Endothelial cell of umbilical vein (primary cell): ENCODE measurements at regions not wholly inside any gene's neighbourhood (a gene's known extent, or its start where the extent isn't known, plus 50 kb on each side); places are given as distances from the start of the nearest gene placed in this dataset.

Experiments used
- BruUV-seq: library from RNA; stranded (reverse); fragments of 400-500 nt; replicated peaks from 2 replicates; lab custom pipeline; 2021; lab: Mats Ljungman, UMichigan
- CTCF ChIA-PET: fragments of 300-600, 350-600 bp; sonication (Branson Sonifier 250); formaldehyde crosslinking; loops from one replicate; lab custom pipeline; 2021; ENCODE audit warnings: antibody characterized with exemption, inconsistent platforms; lab: Charles Lee
- POLR2A ChIA-PET: fragments of 300-600, 350-600 bp; sonication (Branson Sonifier 250); formaldehyde crosslinking; loops from one replicate; lab custom pipeline; 2021; ENCODE audit warnings: antibody characterized with exemption, inconsistent platforms; lab: Charles Lee
- DNase-seq: peaks from one replicate; pipeline ENCODE4 v3.0.0-alpha.2; 2011; ENCODE audit warnings: low read depth, low spot score
- FAIRE-seq: peaks from 2 replicates; lab custom pipeline; 2011; peaks lifted over from hg19 to GRCh38; lab: Jason Lieb, UNC
- H2AFZ ChIP-seq: 2 replicates; pipeline ENCODE4 v1.6.0; 2012; ENCODE audit warnings: low read depth, low read length, control low read depth, inconsistent platforms
- H3K27ac ChIP-seq: 2 replicates; pipeline ENCODE4 v1.5.1; 2011; ENCODE audit warnings: low read depth, mild to moderate bottlenecking, control low read depth, low read length, moderate library complexity; ENCODE audit not compliant: insufficient read depth
- H3K27me3 ChIP-seq, 2 experiments: 2 replicates each; pipeline versions ENCODE4 v1.6.0 to v1.6.1; 2011; ENCODE audit warnings: low read length in 2 of 2, mixed read lengths in 1 of 2; ENCODE audit not compliant: control insufficient read depth in 2 of 2, insufficient read depth in 2 of 2
- H3K36me3 ChIP-seq, 2 experiments: 2 replicates in 1 of 2; 3 replicates in 1 of 2; pipeline ENCODE4 v1.5.1; 2011; ENCODE audit warnings: low read length in 2 of 2, mild to moderate bottlenecking in 1 of 2, moderate library complexity in 1 of 2; ENCODE audit not compliant: control insufficient read depth in 2 of 2, insufficient read depth in 2 of 2; ENCODE audit errors: extremely low read depth in 1 of 2
- H3K4me1 ChIP-seq: 3 replicates; pipeline ENCODE4 v1.5.1; 2011; ENCODE audit warnings: mild to moderate bottlenecking, low read length; ENCODE audit not compliant: control insufficient read depth, insufficient read depth; ENCODE audit errors: extremely low read depth
- H3K4me2 ChIP-seq: 2 replicates; pipeline ENCODE4 v1.6.1; 2011; ENCODE audit warnings: low read length, control low read depth, mixed read lengths; ENCODE audit not compliant: insufficient read depth
- H3K4me3 ChIP-seq, 3 experiments: fragments of 200-600 bp in 1 of 3; sonication (generic), shearing (Covaris generic) in 1 of 3; replicated peaks in 1 of 3; 2 replicates each; pipeline ENCODE4 v1.5.1; 2011 to 2016; ENCODE audit warnings: control low read depth in 3 of 3, low read length in 3 of 3, mild to moderate bottlenecking in 2 of 3, inconsistent platforms in 1 of 3, low read depth in 1 of 3, moderate library complexity in 1 of 3; ENCODE audit not compliant: insufficient read depth in 1 of 3
- H3K79me2 ChIP-seq: 2 replicates; pipeline ENCODE4 v1.6.0; 2012; ENCODE audit warnings: low read length, inconsistent platforms; ENCODE audit not compliant: control insufficient read depth, insufficient read depth
- H3K9ac ChIP-seq: replicated peaks from 2 replicates; pipeline ENCODE3; 2011; ENCODE audit warnings: low read length, control low read depth; ENCODE audit not compliant: insufficient read depth; ENCODE audit errors: extremely low read depth
- H3K9me1 ChIP-seq: replicated peaks from 3 replicates; pipeline ENCODE4 v1.6.0; 2011; ENCODE audit warnings: mild to moderate bottlenecking, low read length; ENCODE audit not compliant: control insufficient read depth, insufficient read depth; ENCODE audit errors: extremely low read depth
- H3K9me3 ChIP-seq: replicated peaks from 2 replicates; pipeline ENCODE4 v1.5.1; 2012; ENCODE audit warnings: low read length, inconsistent platforms; ENCODE audit not compliant: control insufficient read depth, insufficient read depth
- H4K20me1 ChIP-seq: replicated peaks from 2 replicates; pipeline ENCODE3; 2011; ENCODE audit warnings: mild to moderate bottlenecking, low read length; ENCODE audit not compliant: control insufficient read depth, insufficient read depth; ENCODE audit errors: extremely low read depth
- EZH2 ChIP-seq: IDR thresholded peaks from 2 replicates; pipeline ENCODE4 v1.6.1; 2012; ENCODE audit warnings: borderline replicate concordance, low read depth, mild to moderate bottlenecking, moderate library complexity, low read length, inconsistent platforms; ENCODE audit not compliant: severe bottlenecking
- FOS ChIP-seq: IDR thresholded peaks from 2 replicates; pipeline ENCODE4 v1.6.1; 2011; ENCODE audit warnings: mild to moderate bottlenecking, low read length, moderate library complexity, borderline replicate concordance; ENCODE audit not compliant: insufficient read depth
- GATA2 ChIP-seq: IDR thresholded peaks from 2 replicates; pipeline ENCODE4 v1.7.0; 2011; ENCODE audit warnings: low read depth, mild to moderate bottlenecking, moderate library complexity, mixed read lengths, low read length; ENCODE audit not compliant: insufficient read length, insufficient read depth
- JUN ChIP-seq: IDR thresholded peaks from 2 replicates; pipeline ENCODE4 v1.6.1; 2011; ENCODE audit warnings: borderline replicate concordance, low read depth; ENCODE audit not compliant: insufficient read length, insufficient read depth
- MYC ChIP-seq: IDR thresholded peaks from one replicate; pipeline ENCODE4 v1.6.1; 2011; ENCODE audit warnings: mild to moderate bottlenecking, low read depth, low read length
- POLR2A ChIP-seq: IDR thresholded peaks from 2 replicates; pipeline ENCODE4 v1.6.1; 2012; ENCODE audit warnings: low read depth, mild to moderate bottlenecking, control low read depth, low read length
- POLR2AphosphoS5 ChIP-seq: IDR thresholded peaks from 2 replicates; pipeline ENCODE4 v1.6.1; 2012; ENCODE audit warnings: low read depth, mild to moderate bottlenecking, control low read depth, low read length, moderate library complexity; ENCODE audit not compliant: insufficient read depth
- dilution Hi-C: fragments of 300-500 bp; cut with MboI; formaldehyde crosslinking; loops from one replicate; pipeline ENCODE4 v1.15.0; 2019; ENCODE audit warnings: low sequenced_read_pairs; ENCODE audit not compliant: extremely low pct_ligation_motif_present
- intact Hi-C: fragments of 100-400 bp; cut with micrococcal nuclease; formaldehyde crosslinking; loops from one replicate; pipeline ENCODE4 v1.10.0; 2022
- TF ChIP-seq, protein P1 (sequence below), 2 donors: IDR thresholded peaks; 1 replicate in 1 of 2; 2 replicates in 1 of 2; pipeline ENCODE4 v1.5.1; 2011; ENCODE audit warnings: low read length in 2 of 2, mild to moderate bottlenecking in 2 of 2, moderate library complexity in 2 of 2, control low read depth in 1 of 2, inconsistent platforms in 1 of 2, low read depth in 1 of 2; ENCODE audit not compliant: insufficient read depth in 1 of 2; ENCODE audit errors: extremely low read depth in 1 of 2
- TF ChIP-seq, protein P2 (sequence below): IDR thresholded peaks from 2 replicates; pipeline ENCODE4 v1.6.1; 2011; ENCODE audit not compliant: insufficient read depth, insufficient read length

DNA sequence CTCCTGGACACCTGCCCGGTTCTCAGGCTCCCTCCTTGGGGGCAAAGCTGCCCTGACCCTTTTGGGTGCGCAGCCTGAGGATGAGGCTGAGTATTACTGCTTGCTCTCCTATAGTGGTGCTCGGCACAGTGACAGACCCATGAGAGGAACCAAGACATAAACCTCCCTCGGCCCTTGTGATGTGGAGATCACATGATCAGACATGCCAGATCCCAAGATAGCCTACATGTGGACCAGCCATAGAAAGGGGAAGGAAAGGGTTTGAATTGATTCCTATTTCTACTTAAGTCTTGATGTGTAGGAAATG, 125.3 kb downstream of the VPREB1 start:
- no peak overlapping the region for H2AFZ ChIP-seq
- FAIRE-seq (no peak), DNase-seq (no peak)
- ChIA-PET POLR2A (no interaction called here), CTCF (interaction anchor here (1.4 kb wide), 1 partner anchor 15 kb away, joined by 4 read pairs; no protein-coding TSS in a partner anchor)
- H3K9me1 ChIP-seq = no peaks in the 10 kb centered on the region
- dilution Hi-C loops (no loop called here), intact Hi-C loops (no loop called here)
- no peaks in the 10 kb centered on the region for H3K79me2 ChIP-seq
- H3K27me3 ChIP-seq = peaks cover 15 to 21% of the 10 kb centered on the region in 2 experiments
- no peak for TF ChIP-seq FOS
- TF ChIP-seq POLR2AphosphoS5 = no peak
- TF ChIP-seq, protein P1, sequence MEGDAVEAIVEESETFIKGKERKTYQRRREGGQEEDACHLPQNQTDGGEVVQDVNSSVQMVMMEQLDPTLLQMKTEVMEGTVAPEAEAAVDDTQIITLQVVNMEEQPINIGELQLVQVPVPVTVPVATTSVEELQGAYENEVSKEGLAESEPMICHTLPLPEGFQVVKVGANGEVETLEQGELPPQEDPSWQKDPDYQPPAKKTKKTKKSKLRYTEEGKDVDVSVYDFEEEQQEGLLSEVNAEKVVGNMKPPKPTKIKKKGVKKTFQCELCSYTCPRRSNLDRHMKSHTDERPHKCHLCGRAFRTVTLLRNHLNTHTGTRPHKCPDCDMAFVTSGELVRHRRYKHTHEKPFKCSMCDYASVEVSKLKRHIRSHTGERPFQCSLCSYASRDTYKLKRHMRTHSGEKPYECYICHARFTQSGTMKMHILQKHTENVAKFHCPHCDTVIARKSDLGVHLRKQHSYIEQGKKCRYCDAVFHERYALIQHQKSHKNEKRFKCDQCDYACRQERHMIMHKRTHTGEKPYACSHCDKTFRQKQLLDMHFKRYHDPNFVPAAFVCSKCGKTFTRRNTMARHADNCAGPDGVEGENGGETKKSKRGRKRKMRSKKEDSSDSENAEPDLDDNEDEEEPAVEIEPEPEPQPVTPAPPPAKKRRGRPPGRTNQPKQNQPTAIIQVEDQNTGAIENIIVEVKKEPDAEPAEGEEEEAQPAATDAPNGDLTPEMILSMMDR (IDR thresholded peaks at IDR 0.05; ENCODE audit: extremely low read depth in 1 of 2, insufficient read depth in 1 of 2, low read depth in 1 of 2, low read length in 2 of 2) = no peak
- TF ChIP-seq, protein P2, sequence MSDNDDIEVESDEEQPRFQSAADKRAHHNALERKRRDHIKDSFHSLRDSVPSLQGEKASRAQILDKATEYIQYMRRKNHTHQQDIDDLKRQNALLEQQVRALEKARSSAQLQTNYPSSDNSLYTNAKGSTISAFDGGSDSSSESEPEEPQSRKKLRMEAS = no peak
- no peak for TF ChIP-seq GATA2
- no peak for TF ChIP-seq MYC
- no peak for TF ChIP-seq POLR2A
- no peak for TF ChIP-seq JUN
- no peak for TF ChIP-seq EZH2
- H3K27ac ChIP-seq = no peak overlapping the region
- no TSS peak for BruUV-seq
- no peak overlapping the region for H3K4me2 ChIP-seq
- no peaks in the 10 kb centered on the region for H3K4me1 ChIP-seq
- no peak overlapping the region for H3K9ac ChIP-seq
- no peaks in the 10 kb centered on the region for H3K36me3 ChIP-seq
- H3K4me3 ChIP-seq = no peak overlapping the region
- H3K9me3 ChIP-seq = no peaks in the 10 kb centered on the region
- H4K20me1 ChIP-seq = no peaks in the 10 kb centered on the region
